ENCODE measurements at regions not wholly inside any gene's neighbourhood (a gene's known extent, or its start where the extent isn't known, plus 50 kb on each side); places are given as distances from the start of the nearest gene placed in this dataset.
"Not testable (repeated sequence)": the region's sequence is repeated elsewhere in the genome, so short reads cannot be mapped to it uniquely, and the experiment has no call there.

DNA sequence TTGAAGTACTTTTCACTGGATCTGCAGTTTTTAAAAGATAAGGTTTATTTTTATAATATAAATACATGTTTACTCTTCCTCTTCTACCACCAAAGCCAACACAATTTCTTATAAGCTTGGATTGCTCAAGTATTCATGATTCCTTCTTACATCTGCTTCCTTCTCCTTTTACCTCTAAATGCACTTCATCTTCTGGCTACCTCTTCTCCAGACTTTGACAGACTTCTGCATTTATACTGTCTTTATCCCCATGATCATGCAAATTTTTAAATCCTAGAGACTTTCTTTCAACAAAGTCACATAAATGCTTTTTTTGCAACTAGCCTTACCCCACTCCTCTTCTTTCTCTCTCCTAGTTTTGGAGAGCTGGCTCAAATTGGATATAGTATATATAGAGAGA, 142.9 kb downstream of the TFAP2B start:
- no peak for DNase-seq (ENCODE audit: low spot score)

DNA sequence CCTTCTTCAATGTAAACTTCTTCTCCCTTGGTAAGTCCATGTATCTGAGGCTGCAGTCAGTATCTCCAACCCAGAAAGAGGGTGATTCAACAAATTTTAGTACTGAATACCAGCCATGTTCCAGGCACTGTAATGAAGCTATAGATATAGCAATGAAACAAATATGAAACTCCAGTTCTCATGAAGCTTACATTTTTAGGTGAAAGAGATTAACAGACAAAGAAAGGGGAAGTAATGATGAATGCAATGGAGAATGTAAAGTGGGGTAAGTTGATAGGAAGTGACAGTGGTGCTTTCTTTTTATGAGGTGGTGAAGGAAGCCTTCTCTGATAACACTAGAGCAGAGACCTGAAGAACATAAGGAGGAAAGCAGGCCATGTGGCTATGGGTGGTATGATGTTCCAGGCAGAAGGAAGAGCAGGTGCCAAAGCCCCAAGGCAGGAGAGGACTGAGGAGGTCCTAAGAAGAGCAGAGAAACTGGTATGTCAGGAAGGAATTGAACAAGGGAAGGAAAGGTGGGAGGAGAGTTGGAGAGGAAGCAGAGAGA, 143.6 kb downstream of the TFAP2B start:
- no peak for DNase-seq (ENCODE audit: low spot score)

DNA sequence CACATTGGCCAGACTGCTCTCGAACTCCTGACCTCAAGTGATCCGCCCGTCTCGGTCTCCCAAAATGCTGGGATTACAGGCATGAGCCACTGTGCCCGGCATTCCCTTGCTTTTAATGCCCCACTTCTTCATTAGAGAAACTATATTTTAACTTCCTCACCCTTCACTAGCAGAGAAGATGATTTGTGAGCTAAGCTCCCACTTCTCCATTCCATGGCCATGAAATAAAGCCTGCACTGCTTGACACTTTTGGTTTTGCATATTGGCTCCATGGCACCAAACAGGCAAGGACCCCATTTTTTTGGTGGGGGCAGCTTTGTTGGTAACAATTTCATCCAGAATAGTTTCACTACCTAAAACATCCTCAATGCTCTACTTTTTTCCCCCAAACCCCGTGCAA, 145.3 kb downstream of the TFAP2B start:
- no peak for DNase-seq (ENCODE audit: low spot score)

DNA sequence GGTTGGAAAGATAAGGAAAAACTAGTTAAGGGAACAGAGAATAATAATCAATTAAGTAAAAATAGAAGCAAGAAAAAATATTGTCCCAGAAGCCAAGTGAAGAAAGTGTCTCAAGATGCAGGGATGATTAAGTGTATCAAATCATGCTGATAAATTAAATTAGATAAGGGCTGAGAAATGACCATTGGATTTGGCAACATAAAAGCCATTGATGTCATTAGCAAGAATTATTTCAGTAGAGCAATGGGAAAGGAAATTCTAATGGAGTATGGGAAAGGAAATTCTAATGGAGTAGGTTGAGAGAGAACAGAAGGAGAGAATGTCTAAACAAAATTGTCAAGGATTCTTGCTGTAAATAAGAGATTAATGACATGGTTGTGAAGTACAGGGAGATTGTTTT, 146.8 kb downstream of the TFAP2B start:
- DNase-seq (ENCODE audit: low spot score): no peak

DNA sequence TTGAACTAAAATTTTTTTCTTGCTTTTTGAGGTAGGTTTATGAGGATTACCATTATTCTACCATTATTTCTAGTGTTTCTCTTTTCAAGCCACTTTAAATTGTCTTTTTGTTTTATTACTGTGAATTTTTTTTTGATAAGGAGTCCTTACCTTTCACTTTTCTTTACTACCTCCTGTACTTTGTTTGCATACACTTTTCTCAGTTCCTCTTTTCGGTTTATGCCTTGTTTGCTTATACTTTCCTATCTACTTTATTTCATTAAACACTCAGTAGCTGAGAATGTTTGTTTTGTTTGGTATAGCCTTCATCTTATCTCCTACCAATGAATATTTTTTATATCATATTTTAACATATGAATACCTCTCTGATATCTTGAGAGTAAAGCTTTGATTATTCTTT, 147.9 kb downstream of the TFAP2B start:
- no peak for DNase-seq (ENCODE audit: low spot score)

DNA sequence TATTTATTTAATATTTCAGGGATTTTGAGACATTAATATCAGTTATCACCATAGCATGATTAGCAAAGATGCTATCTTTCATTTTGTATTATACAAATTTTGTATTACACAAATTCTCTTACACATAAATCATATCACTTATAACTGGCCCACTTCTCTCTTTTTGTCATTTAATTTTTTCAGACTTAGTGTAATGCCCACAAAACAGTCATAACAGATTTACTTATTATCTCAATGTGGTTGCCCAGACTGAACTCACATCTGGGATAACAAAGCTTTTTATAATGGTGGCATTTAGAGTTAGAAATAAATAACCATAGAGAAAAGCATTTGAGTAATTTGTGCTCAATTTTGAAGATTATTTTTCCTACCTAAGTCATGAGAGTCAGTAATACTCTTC, 148.3 kb downstream of the TFAP2B start:
- DNase-seq (ENCODE audit: low spot score): no peak

DNA sequence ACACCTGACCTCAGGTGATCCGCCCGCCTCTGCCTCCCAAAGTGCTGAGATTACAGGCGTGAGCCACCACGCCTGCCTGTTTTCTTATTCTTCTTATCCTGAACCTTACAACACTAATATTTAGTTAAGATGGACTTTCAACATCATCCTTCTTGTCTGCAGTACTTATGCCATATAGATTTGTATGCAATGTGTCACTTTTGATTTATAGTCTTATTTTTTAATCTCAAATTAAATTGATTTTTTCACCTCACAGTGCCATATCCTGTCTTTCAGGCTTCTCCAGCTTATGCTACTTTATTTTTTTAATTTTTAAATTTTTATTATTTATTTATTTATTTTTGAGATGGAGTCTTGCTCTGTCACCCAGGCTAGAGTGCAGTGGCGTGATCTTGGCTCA, 149.6 kb downstream of the TFAP2B start:
- DNase-seq (ENCODE audit: low spot score): not testable (repeated sequence)

DNA sequence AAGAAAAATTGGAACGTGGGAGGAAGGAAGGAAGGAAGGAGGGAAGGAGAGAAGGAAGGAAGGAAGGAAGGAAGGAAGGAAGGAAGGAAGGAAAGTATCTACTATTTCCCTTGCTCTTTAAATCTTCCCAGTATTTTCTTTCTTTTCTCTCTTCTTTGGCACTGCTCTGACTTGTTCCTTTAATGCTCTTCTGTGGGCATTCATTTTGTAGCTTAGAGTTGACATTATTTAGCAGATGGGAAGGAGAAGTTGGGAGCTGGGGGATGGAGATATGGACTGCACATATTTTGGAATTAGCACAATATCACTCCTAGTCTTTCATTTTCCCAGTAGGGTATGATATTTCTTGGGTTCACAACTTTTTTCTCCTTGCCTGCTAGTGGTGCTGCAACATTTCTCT, 152.2 kb downstream of the TFAP2B start:
- DNase-seq (ENCODE audit: low spot score): no peak

DNA sequence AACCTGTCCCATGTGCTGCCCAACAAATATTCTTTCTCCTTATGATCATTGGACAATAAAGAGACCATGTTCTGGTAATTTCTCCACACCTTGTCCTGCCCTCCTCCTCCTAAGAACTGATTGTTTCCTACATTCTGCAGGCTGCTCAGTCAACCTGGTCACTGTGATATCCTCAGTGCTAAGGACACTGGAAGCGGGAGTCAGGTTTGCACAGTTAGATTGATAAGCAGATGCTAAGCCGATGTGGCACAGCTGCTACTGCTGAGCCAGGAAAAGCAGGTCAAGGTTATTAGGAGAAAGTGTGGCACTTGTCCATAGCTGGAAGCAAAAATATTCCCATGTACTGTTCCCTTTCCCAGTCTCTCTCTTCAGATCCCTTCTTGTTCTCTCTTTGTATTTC, 154.8 kb downstream of the TFAP2B start:
- DNase-seq (ENCODE audit: low spot score): no peak

DNA sequence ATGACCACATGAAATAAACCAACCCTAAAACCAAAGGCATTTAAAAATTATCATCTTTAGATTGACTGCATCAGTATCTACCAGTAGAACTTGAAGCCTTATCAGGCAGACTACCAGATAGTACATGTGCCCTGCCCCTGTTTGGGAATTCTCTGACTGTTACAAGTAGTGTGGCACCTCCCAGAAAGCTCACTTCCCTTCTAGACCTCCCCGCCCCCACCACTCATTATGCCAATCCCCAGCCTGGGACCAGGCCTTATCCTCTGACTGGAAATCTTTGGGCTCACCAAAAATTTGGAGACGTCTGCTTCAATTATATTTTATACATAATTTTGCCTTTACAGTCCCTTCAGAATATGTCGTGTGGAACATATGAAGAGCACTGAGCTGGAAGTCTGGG, 155.6 kb downstream of the TFAP2B start:
- no peak for DNase-seq (ENCODE audit: low spot score)

DNA sequence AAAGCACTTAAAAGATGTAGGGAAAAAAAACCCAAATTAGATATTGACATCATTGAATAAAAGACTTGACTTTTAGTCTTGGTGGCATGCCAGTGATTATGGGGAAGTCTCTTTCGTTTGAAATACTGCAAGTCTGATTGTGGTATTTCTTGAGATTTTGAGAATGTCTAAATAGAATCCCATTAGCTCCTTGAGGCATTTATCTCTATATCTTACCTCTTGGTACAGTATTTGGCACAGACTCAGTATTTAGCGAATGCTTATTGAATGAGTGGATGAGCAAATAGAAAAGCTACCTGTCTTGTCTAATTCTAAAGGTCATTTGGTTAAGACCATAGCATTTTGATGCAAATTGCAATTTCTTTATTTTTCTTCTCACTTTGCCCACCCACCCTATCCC, 156.5 kb downstream of the TFAP2B start:
- DNase-seq (ENCODE audit: low spot score): no peak

DNA sequence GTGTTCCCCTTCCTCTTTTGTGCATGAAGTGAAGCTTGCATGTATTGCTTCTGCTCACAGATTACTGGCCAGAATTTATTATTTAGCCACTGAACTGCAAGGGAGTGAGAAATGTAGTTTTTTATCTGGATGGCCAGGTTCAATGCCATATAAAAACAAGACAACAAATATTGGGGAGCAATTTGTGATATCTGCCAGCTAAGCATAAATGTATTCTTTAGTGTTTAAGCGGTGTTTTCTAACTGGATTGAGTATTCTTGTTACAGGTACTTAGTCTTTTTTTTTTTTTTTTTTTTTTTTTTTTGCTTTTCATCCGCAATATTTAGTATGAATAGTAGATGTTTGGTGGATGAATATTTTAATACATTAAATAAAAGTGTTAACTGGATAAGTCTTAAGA, 158.2 kb downstream of the TFAP2B start:
- no peak for DNase-seq (ENCODE audit: low spot score)

DNA sequence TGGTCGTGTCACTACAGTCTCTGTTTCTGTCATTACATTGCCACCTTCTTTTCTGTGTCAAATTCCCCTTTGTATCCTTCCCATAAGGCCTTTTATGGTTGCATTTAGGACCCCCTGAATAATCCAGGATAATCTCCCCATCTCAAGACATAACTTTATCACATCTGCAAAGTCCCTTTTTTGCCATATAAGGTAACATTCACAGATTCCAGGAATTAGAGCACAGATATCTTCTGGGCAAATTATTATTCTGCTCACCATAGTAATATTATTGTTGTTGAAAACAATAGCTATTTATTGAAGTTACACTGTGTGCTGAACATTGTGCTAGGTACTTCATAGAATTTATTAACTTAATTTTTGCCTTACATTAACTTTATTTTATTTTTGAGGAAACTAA, 159.1 kb downstream of the TFAP2B start:
- DNase-seq (ENCODE audit: low spot score): no peak

DNA sequence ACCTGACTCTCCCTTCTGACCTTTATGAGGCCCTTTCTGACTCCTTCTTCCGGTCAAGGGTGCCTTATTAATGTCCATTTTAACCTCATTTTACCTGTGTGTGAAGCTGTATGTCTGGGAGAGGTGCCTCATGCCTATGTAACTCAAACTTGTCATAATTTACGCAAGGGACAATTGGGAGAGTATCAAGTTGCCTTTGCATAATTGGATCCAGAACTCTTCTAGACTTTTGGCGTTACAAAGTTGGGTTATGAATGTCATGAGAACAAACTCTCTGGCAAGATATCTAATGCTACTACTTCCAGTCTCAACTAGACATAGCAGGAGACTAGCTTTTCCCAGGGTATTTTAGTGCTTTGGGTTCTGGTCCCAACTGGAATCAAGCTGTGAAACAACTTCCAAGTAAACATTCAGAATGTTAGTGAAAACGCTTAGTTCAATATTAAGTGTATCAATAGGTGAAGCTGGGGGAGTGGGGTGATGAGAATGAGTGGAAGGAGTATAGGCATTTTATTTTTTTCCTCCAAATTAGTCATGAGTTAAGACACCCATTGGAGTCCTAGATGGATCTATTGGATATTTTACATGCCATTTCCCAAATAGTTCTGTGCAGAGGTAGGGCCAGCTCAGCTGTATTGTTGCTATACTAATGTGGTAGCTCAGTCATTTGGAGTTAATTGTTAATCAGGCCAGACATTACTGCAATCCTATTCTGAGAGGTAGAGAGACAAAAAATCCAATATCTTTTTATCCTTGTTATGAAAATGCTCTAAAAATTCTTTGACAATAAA, 159.9 kb downstream of the TFAP2B start:
- DNase-seq (ENCODE audit: low spot score): no peak

DNA sequence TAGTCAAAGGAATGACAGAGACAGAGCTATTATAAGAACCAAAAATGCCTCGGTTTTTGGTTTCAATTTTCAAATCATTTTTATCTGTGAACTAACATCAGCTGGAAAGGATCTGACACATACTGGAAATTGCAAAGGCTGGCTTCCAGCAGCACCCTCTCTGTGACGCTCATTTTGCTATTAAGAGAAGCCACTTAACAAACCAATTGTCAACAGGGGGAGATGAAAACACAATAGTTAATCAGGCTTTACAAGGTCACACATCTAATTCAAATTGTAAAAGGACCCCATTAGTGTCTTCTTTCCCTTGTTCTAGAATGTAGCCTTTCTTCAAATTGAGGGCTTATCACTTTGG, 160.5 kb downstream of the TFAP2B start:
- no peak for DNase-seq (ENCODE audit: low spot score)

DNA sequence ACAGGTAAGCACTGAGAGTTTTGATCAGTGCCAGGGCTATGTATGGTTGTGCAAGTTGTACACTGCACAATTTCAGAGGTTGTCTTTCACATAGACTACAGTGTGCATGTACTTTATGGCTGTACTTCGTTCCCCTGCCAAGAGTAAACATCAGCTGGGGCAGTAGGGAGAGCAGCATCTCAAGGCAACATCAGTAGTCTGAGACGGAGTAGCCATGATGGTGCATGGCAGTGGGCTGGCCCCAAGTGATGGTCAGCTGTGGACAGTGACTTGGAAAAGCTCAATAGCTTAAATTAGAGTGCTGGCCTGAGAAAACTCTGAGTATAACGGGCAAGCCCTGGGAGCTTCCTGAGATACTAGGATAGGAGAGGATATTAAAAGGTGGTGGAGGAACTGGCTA, 165.5 kb downstream of the TFAP2B start:
- no peak for DNase-seq (ENCODE audit: low spot score)

DNA sequence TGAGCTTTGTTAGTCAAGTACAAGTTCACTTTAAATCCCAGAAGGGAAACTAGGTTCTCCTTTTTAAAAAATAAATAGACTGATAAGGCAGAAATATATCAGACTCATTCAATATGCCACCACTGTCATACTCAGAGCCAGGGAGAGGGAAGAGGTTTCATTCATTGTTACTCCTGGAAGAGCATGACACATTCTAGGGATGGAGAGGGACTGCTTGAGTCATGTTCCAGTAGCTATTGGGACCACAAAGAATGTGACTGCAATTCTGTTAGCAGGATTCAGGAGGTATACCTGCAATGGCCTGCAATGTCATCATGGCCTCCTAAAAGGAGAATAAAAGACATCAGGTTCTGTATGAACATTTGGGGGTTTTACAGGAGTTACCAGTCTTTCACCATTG, 167.6 kb downstream of the TFAP2B start:
- no peak for DNase-seq (ENCODE audit: low spot score)

DNA sequence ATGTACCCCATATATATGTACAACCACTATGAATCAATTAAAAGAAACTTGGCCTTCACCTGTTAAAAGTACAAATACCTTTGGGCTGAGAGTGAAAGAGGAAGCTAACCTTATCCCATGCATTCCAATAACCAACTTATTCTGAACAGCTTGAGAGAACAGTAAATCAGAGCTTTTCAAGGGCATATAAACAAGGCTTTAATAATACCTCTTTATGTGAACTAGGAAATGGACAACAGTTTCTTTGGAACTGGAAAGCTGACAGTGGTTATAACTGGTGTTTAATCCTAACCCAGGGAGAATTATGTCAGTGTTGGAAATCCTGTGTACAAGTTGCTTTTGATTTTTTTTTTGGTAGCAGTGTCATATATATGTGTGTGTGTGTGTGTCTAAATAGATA, 170.5 kb downstream of the TFAP2B start:
- no peak for DNase-seq (ENCODE audit: low spot score)

DNA sequence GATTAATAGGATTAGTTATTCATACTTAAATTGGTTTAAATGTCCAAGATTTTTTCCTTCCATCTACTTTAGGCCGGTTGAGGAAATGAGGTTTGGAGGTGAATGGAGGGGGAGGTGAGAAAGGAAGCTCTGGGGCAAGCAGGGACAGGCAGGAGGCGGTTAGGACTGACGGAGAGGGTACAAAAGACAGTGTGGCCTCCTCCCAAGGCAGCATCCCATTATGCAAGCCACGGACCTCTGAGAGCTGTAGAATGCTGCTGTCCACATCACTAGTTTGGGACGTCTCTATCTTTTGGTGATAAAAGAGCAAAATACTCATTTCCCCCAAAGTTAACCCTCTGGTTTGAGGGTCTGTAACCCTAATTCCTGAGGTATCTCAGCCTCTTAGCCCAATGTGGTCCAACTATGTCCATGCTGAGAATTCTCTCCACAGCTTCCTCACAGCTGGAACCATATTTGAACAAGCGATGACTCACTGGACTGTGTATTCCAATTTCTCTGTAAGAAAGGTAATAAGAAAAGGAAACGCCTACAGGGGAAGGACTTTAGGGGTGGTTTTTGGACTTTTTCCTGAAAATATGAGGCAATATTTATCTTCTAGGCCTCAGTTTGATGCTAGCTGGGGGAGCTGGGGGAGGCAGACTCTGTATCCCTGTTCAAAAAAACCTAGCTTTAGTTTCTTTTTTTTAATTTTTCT, 172.2 kb downstream of the TFAP2B start:
- DNase-seq (ENCODE audit: low spot score): no peak

DNA sequence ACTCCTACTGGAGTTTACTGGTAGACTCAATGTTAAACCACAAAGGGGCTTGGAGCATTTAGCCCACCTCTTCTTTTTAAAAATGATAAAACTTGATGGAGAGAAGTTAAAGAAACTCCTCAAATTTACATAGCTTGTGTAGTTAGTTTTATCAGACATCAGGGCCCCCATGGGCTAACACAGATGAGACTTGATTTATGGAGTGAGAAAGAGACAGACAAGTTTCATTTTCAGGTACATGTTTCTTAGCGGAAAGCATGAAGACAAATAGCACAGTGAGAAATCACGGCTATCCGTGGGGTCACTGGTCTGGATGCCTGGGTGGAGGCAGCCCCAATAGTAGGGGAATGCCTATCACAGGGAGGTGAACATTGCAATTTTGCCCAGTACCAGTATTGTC, 173.6 kb downstream of the TFAP2B start:
- no peak for DNase-seq (ENCODE audit: low spot score)

DNA sequence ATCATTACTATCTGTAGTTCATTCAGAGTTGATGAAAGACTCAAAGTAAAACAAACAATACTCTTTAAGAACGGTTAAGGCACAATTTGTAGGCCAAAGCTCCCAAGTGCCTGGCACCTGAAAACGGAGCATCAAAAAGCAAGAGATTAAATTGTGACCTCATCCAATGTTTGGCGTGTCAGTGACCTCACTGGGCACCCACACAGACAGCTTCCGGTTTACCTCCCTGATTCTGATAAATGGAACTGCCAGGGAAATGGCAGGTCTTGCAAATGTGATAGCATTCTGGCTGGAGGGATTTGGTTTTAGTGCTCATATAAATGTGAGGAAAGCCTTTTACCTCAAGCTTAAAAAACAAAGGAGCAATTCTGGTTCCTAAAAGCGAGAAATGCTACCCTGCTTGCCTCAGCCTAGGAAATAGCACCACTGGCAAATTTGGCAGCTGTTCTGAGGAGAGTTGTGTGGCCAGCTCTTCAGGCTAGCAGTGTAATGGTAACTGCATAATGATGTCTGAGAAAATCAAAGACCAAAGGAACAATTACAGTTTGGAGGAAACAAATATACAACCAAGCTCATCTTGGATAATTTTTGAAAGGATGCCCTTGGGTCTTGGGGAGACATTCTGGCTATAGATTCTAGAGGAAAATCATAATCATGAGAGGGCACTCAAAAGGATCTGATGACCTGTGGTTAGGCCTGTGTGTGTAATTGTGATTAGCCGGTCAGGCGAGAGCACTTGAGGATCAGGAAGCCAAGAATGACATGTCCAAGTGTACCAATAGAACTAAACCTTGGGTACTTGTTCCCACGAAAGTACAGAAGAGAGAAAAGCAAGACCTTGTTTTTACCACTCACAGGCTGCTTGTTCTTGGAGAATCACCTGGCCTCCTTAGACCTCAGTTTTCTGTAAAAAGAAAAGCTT, 174.3 kb downstream of the TFAP2B start:
- DNase-seq (ENCODE audit: low spot score): no peak

All from SK-N-DZ (cell line).